ENCODE measurements at regions not wholly inside any gene's neighbourhood (a gene's known extent, or its start where the extent isn't known, plus 50 kb on each side); places are given as distances from the start of the nearest gene placed in this dataset.

GRCh38 chr6:33878562-33878961 is 74.8 kb upstream of the MLN start:
- Histone ChIP-seq H3K4me3 (ENCODE audit: low read depth, low read length, poor library complexity, severe bottlenecking) (no peak overlapping the region), H3K4me2 (ENCODE audit: low read length) (no peak overlapping the region), H3K4me1 (ENCODE audit: insufficient read depth, low read length, poor library complexity, severe bottlenecking) (no peaks in the 10 kb centered on the region), H3K27ac (ENCODE audit: low read depth, low read length, poor library complexity, severe bottlenecking) (no peak overlapping the region), H3K9me2 (ENCODE audit: insufficient read depth, low read length) (no peaks in the 10 kb centered on the region), H3K79me2 (ENCODE audit: insufficient read depth, low read depth, low read length) (no peaks in the 10 kb centered on the region), H2AFZ (ENCODE audit: low read length) (no peak overlapping the region), H3K9me3 (ENCODE audit: low read length) (no peaks in the 10 kb centered on the region), H3K36me3 (ENCODE audit: insufficient read depth, low read length) (no peaks in the 10 kb centered on the region), H4K20me1 (ENCODE audit: insufficient read depth, low read length) (no peaks in the 10 kb centered on the region)
- BruUV-seq (replicated peaks): no TSS peak
- DNase-seq (ENCODE audit: low spot score): no peak
- TF ChIP-seq, protein P1, sequence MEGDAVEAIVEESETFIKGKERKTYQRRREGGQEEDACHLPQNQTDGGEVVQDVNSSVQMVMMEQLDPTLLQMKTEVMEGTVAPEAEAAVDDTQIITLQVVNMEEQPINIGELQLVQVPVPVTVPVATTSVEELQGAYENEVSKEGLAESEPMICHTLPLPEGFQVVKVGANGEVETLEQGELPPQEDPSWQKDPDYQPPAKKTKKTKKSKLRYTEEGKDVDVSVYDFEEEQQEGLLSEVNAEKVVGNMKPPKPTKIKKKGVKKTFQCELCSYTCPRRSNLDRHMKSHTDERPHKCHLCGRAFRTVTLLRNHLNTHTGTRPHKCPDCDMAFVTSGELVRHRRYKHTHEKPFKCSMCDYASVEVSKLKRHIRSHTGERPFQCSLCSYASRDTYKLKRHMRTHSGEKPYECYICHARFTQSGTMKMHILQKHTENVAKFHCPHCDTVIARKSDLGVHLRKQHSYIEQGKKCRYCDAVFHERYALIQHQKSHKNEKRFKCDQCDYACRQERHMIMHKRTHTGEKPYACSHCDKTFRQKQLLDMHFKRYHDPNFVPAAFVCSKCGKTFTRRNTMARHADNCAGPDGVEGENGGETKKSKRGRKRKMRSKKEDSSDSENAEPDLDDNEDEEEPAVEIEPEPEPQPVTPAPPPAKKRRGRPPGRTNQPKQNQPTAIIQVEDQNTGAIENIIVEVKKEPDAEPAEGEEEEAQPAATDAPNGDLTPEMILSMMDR (conservative IDR thresholded peaks at IDR 0.05; ENCODE audit: low read length): no peak
- no peak for TF ChIP-seq EZH2phosphoT487 (IDR thresholded peaks at IDR 0.05; ENCODE audit: borderline replicate concordance, low read depth, low read length)
- intact Hi-C loops (cut with micrococcal nuclease; ENCODE audit: unreplicated experiment): no loop called here
- CTCF ChIA-PET (ENCODE audit: unreplicated experiment): no interaction called here
- POLR2A ChIA-PET: no interaction called here

DNA sequence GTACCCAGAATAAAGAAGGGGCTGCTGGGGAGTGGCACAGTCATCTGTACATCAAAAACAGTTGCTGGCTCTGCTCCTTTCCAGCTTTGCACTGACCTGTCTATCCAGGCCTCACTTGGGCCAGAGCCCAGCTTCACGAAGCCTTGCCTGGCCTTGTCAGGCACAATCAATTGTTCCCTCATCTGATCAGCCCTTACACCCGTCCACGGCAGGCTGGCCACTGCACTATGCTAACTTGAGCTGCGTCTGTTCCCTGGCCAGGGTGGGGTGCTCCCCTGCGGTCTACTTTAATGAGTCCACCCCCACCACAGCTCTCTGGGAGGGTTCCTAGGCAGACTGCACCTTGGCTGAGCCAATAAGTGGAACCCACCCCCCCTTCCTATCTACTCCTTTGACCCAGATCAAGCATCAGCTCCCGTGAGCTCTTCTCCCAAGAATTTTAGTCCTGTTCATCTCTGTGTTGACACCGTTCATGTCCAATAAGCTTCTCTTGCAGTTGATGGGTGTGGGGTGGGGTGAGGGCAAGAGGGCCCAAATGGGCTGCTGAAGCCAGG is 74.3 kb upstream of the MLN start:
- no TSS peak for BruUV-seq (replicated peaks)
- no peak overlapping the region for H3K4me3 ChIP-seq (ENCODE audit: low read depth, low read length, poor library complexity, severe bottlenecking)
- TF ChIP-seq, protein P1 (conservative IDR thresholded peaks at IDR 0.05; ENCODE audit: low read length): no peak
- no peak for TF ChIP-seq EZH2phosphoT487 (IDR thresholded peaks at IDR 0.05; ENCODE audit: borderline replicate concordance, low read depth, low read length)
- H3K79me2 ChIP-seq (ENCODE audit: insufficient read depth, low read depth, low read length): no peaks in the 10 kb centered on the region
- no peaks in the 10 kb centered on the region for H4K20me1 ChIP-seq (ENCODE audit: insufficient read depth, low read length)
- intact Hi-C loops (cut with micrococcal nuclease; ENCODE audit: unreplicated experiment): no loop called here
- H3K9me3 ChIP-seq (ENCODE audit: low read length): no peaks in the 10 kb centered on the region
- H3K9me2 ChIP-seq (ENCODE audit: insufficient read depth, low read length): no peaks in the 10 kb centered on the region
- no peak overlapping the region for H3K27ac ChIP-seq (ENCODE audit: low read depth, low read length, poor library complexity, severe bottlenecking)
- no peak overlapping the region for H3K4me2 ChIP-seq (ENCODE audit: low read length)
- ChIA-PET CTCF (ENCODE audit: unreplicated experiment) (interaction anchor here (0.5 kb wide), 1 partner anchor 257 kb away, joined by 4 read pairs; no protein-coding TSS in a partner anchor), POLR2A (no interaction called here)
- H3K4me1 ChIP-seq (ENCODE audit: insufficient read depth, low read length, poor library complexity, severe bottlenecking): no peaks in the 10 kb centered on the region
- H3K36me3 ChIP-seq (ENCODE audit: insufficient read depth, low read length): no peaks in the 10 kb centered on the region
- no peak overlapping the region for H2AFZ ChIP-seq (ENCODE audit: low read length)
- DNase-seq (ENCODE audit: low spot score): no peak

DNA sequence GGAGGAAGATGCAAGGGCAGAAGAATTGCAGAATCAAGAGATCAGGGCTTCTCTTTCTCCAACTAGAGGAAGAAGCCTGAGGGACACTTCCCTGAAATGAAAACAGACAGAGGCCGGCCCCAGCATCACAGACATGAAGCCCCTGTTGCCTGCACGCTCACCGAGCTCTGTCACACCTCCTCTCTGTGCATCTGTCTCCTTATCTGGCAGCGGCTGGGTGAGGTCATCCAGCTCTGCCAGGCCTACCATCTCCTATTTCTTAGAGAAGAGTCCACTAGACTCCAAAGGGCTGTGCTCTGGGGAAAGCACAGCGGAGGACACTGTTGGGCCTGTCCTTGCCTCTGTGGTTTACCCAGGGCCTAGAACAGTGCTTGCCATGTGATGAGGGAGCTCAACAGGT is 71.9 kb upstream of the MLN start:
- no peaks in the 10 kb centered on the region for H3K9me2 ChIP-seq (ENCODE audit: insufficient read depth, low read length)
- no peak overlapping the region for H3K27ac ChIP-seq (ENCODE audit: low read depth, low read length, poor library complexity, severe bottlenecking)
- intact Hi-C loops (cut with micrococcal nuclease; ENCODE audit: unreplicated experiment): no loop called here
- BruUV-seq (replicated peaks): no TSS peak
- H4K20me1 ChIP-seq (ENCODE audit: insufficient read depth, low read length): no peaks in the 10 kb centered on the region
- TF ChIP-seq, protein P1 (conservative IDR thresholded peaks at IDR 0.05; ENCODE audit: low read length): no peak
- no peak for TF ChIP-seq EZH2phosphoT487 (IDR thresholded peaks at IDR 0.05; ENCODE audit: borderline replicate concordance, low read depth, low read length)
- no peaks in the 10 kb centered on the region for H3K4me1 ChIP-seq (ENCODE audit: insufficient read depth, low read length, poor library complexity, severe bottlenecking)
- DNase-seq (ENCODE audit: low spot score): no peak
- H3K36me3 ChIP-seq (ENCODE audit: insufficient read depth, low read length): no peaks in the 10 kb centered on the region
- H2AFZ ChIP-seq (ENCODE audit: low read length): no peak overlapping the region
- no peak overlapping the region for H3K4me2 ChIP-seq (ENCODE audit: low read length)
- H3K79me2 ChIP-seq (ENCODE audit: insufficient read depth, low read depth, low read length): no peaks in the 10 kb centered on the region
- H3K4me3 ChIP-seq (ENCODE audit: low read depth, low read length, poor library complexity, severe bottlenecking): no peak overlapping the region
- CTCF ChIA-PET (ENCODE audit: unreplicated experiment): interaction anchor here (0.9 kb wide), 1 partner anchor 13 kb away, joined by 3 read pairs; no protein-coding TSS in a partner anchor
- no peaks in the 10 kb centered on the region for H3K9me3 ChIP-seq (ENCODE audit: low read length)
- POLR2A ChIA-PET: no interaction called here
